ENCODE measurements at regions not wholly inside any gene's neighbourhood (a gene's known extent, or its start where the extent isn't known, plus 50 kb on each side); places are given as distances from the start of the nearest gene placed in this dataset.

- H3K4me3 ChIP-seq (ENCODE audit: control insufficient read depth in 1 of 7, extremely low read depth in 1 of 7, insufficient read depth in 4 of 7, low read depth in 2 of 7, low read length in 6 of 7), result no peak overlapping the region
- POLR2A ChIA-PET, result no interaction called here
- DNase-seq, result no peak
- WGBS (ENCODE audit: insufficient coverage), result 47% methylated on average over 9 of the region's 13 CpGs
- no peaks in the 10 kb centered on the region for H3K4me1 ChIP-seq (ENCODE audit: control extremely low read depth in 1 of 4, control insufficient read depth in 4 of 4, insufficient read depth in 4 of 4, low read length in 3 of 4)
- CTCF ChIA-PET, result no interaction called here
- H3K36me3 ChIP-seq (ENCODE audit: control insufficient read depth in 4 of 4, insufficient read depth in 4 of 4, low read length in 3 of 4), result no peaks in the 10 kb centered on the region
- peaks cover 0 to 34% (median 15%) of the 10 kb centered on the region in 5 experiments for H3K27me3 ChIP-seq (replicated peaks in 2 of 5; ENCODE audit: control insufficient read depth in 4 of 5, insufficient read depth in 5 of 5, low read length in 4 of 5)
- H3K9me3 ChIP-seq (ENCODE audit: control extremely low read depth in 1 of 5, control insufficient read depth in 4 of 5, insufficient read depth in 2 of 5, low read depth in 1 of 5, low read length in 4 of 5), result no peaks in the 10 kb centered on the region
- H3K27ac ChIP-seq (ENCODE audit: insufficient read depth in 1 of 2, low read depth in 1 of 2, low read length in 2 of 2, poor library complexity in 1 of 2, severe bottlenecking in 2 of 2), result no peak overlapping the region
Observed at GRCh38 chr19:29379257-29380021, 146.4 kb upstream of the VSTM2B start.

GRCh38 chr19:29380581-29380980 is 145.2 kb upstream of the VSTM2B start:
- no peak for DNase-seq
- WGBS (ENCODE audit: insufficient coverage), result 85% methylated on average over 4 of the region's 5 CpGs
- H3K4me1 ChIP-seq (ENCODE audit: control extremely low read depth in 1 of 4, control insufficient read depth in 4 of 4, insufficient read depth in 4 of 4, low read length in 3 of 4), result no peaks in the 10 kb centered on the region
- no peaks in the 10 kb centered on the region for H3K36me3 ChIP-seq (ENCODE audit: control insufficient read depth in 4 of 4, insufficient read depth in 4 of 4, low read length in 3 of 4)
- POLR2A ChIA-PET, result no interaction called here
- no peaks in the 10 kb centered on the region for H3K9me3 ChIP-seq (ENCODE audit: control extremely low read depth in 1 of 5, control insufficient read depth in 4 of 5, insufficient read depth in 2 of 5, low read depth in 1 of 5, low read length in 4 of 5)
- CTCF ChIA-PET, result no interaction called here
- H3K27ac ChIP-seq (ENCODE audit: insufficient read depth in 1 of 2, low read depth in 1 of 2, low read length in 2 of 2, poor library complexity in 1 of 2, severe bottlenecking in 2 of 2), result no peak overlapping the region
- H3K4me3 ChIP-seq (ENCODE audit: control insufficient read depth in 1 of 7, extremely low read depth in 1 of 7, insufficient read depth in 4 of 7, low read depth in 2 of 7, low read length in 6 of 7), result no peak overlapping the region
- peaks cover 0 to 34% (median 15%) of the 10 kb centered on the region in 5 experiments for H3K27me3 ChIP-seq (replicated peaks in 2 of 5; ENCODE audit: control insufficient read depth in 4 of 5, insufficient read depth in 5 of 5, low read length in 4 of 5)

DNA sequence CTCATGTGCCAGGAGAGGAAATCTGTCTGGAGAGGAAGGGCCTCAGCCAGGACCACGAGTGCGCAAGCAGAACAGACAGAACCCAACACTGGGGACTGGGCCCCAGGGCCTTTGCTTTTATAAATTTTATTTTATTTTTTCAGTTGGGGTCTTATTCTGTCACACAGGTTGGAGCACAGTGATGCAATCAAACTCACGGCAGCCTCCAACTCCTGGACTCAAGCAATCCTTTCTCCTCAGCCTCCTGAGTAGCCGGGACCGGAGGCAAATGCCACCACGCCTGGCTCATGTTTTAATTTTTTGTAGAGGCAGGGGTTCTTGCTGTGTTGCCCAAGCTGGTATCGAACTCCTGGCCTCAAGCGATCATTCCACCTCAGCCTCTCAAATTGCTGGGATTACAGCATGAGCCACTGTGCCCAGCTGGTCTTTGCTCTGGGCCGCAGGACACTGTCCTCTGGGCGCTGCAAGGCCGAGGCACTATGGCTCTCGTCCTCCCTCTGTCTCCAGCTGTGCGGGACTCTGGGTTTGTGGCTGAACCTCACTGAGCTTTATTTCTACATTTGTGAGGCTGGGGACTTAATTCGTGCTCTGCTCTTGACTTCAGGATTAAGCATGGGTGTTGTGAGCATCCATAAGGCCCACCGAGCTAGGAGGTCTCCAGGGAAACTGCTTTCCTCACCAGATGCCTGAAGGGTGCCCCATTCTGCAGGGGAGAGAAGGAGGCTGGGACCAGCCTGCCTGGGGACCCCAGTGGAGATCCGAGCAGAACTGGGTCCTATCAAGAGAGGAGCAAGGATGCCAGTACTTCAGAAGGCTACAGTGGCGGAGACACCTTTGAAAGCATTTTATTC is 144.2 kb upstream of the VSTM2B start:
- POLR2A ChIA-PET, result no interaction called here
- CTCF ChIA-PET, result no interaction called here
- WGBS (ENCODE audit: insufficient coverage), result 93% methylated on average over 13 of the region's 17 CpGs

DNA sequence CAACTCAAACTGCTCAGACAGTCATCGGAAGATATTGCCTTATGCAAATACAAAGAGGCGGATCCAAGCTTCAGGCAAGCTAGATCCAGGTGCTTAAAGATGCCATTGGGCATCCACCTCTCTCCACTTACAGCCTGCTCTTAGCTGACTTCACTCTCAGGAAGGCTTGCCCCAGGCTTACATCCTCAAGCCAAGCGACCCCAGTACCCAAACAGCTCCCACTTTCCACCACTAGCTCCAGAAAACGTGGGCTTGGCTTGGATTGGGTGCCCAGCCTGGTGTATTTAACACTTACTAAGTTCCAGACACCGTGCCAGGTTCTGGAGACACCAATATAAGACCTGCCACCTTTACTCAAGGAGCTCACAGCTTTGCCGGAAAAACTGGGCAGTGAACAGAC is 142.1 kb upstream of the VSTM2B start:
- Histone ChIP-seq H3K9me3 (ENCODE audit: control extremely low read depth in 1 of 5, control insufficient read depth in 4 of 5, insufficient read depth in 2 of 5, low read depth in 1 of 5, low read length in 4 of 5) (peaks cover 0 to 2% (median 0%) of the 10 kb centered on the region in 5 experiments), H3K4me3 (ENCODE audit: control insufficient read depth in 1 of 7, extremely low read depth in 1 of 7, insufficient read depth in 4 of 7, low read depth in 2 of 7, low read length in 6 of 7) (no peak overlapping the region), H3K4me1 (ENCODE audit: control extremely low read depth in 1 of 4, control insufficient read depth in 4 of 4, insufficient read depth in 4 of 4, low read length in 3 of 4) (no peaks in the 10 kb centered on the region), H3K36me3 (ENCODE audit: control insufficient read depth in 4 of 4, insufficient read depth in 4 of 4, low read length in 3 of 4) (no peaks in the 10 kb centered on the region), H3K27ac (ENCODE audit: insufficient read depth in 1 of 2, low read depth in 1 of 2, low read length in 2 of 2, poor library complexity in 1 of 2, severe bottlenecking in 2 of 2) (no peak overlapping the region), H3K27me3 (replicated peaks in 2 of 5; ENCODE audit: control insufficient read depth in 4 of 5, insufficient read depth in 5 of 5, low read length in 4 of 5) (peaks cover 0 to 26% (median 15%) of the 10 kb centered on the region in 5 experiments)
- WGBS (ENCODE audit: insufficient coverage), result 83% methylated on average over 6 of the region's 6 CpGs
- no peak for DNase-seq
- ChIA-PET POLR2A (no interaction called here), CTCF (interaction anchor here (0.9 kb wide), 1 partner anchor 1417 kb away, joined by 3 read pairs; no protein-coding TSS in a partner anchor)

More for the DNA sequence above, 144.2 kb upstream of the VSTM2B start:
- Histone ChIP-seq H3K4me1 (ENCODE audit: control extremely low read depth in 1 of 4, control insufficient read depth in 4 of 4, insufficient read depth in 4 of 4, low read length in 3 of 4) (no peaks in the 10 kb centered on the region), H3K4me3 (ENCODE audit: control insufficient read depth in 1 of 7, extremely low read depth in 1 of 7, insufficient read depth in 4 of 7, low read depth in 2 of 7, low read length in 6 of 7) (no peak overlapping the region), H3K27me3 (replicated peaks in 2 of 5; ENCODE audit: control insufficient read depth in 4 of 5, insufficient read depth in 5 of 5, low read length in 4 of 5) (peaks cover 0 to 34% (median 15%) of the 10 kb centered on the region in 5 experiments), H3K9me3 (ENCODE audit: control extremely low read depth in 1 of 5, control insufficient read depth in 4 of 5, insufficient read depth in 2 of 5, low read depth in 1 of 5, low read length in 4 of 5) (peaks cover 0 to 2% (median 0%) of the 10 kb centered on the region in 5 experiments), H3K27ac (ENCODE audit: insufficient read depth in 1 of 2, low read depth in 1 of 2, low read length in 2 of 2, poor library complexity in 1 of 2, severe bottlenecking in 2 of 2) (no peak overlapping the region), H3K36me3 (ENCODE audit: control insufficient read depth in 4 of 4, insufficient read depth in 4 of 4, low read length in 3 of 4) (no peaks in the 10 kb centered on the region)
- no peak for DNase-seq

DNA sequence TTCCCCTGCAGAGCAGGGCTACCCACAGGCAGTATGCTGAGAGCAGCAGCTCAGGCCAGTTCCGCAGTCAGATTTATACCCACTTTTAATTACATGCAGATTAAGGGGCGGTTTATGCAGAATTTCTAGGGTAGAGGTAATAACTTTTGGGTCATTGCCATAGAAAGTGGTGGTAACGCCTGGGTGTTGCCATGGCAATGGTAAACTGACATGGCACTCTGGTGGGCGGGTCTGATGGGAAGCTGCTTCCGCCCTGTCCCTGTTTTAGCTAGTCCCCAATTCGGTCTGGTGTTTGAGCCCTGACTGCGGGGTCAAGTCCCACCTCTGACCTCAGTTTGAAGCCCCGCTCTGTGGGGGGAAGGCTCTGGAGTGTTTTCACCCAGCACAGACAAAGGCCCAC is 141.1 kb upstream of the VSTM2B start:
- H3K36me3 ChIP-seq (ENCODE audit: control insufficient read depth in 4 of 4, insufficient read depth in 4 of 4, low read length in 3 of 4), result no peaks in the 10 kb centered on the region
- ChIA-PET POLR2A (no interaction called here), CTCF (no interaction called here)
- DNase-seq, result no peak
- no peak overlapping the region for H3K4me3 ChIP-seq (ENCODE audit: control insufficient read depth in 1 of 7, extremely low read depth in 1 of 7, insufficient read depth in 4 of 7, low read depth in 2 of 7, low read length in 6 of 7)
- no peak overlapping the region for H3K27ac ChIP-seq (ENCODE audit: insufficient read depth in 1 of 2, low read depth in 1 of 2, low read length in 2 of 2, poor library complexity in 1 of 2, severe bottlenecking in 2 of 2)
- peaks cover 0 to 17% (median 11%) of the 10 kb centered on the region in 5 experiments for H3K27me3 ChIP-seq (replicated peaks in 2 of 5; ENCODE audit: control insufficient read depth in 4 of 5, insufficient read depth in 5 of 5, low read length in 4 of 5)
- WGBS (ENCODE audit: insufficient coverage), result 76% methylated on average over 6 of the region's 8 CpGs
- H3K9me3 ChIP-seq (ENCODE audit: control extremely low read depth in 1 of 5, control insufficient read depth in 4 of 5, insufficient read depth in 2 of 5, low read depth in 1 of 5, low read length in 4 of 5), result peaks cover 0 to 8% (median 0%) of the 10 kb centered on the region in 5 experiments
- H3K4me1 ChIP-seq (ENCODE audit: control extremely low read depth in 1 of 4, control insufficient read depth in 4 of 4, insufficient read depth in 4 of 4, low read length in 3 of 4), result no peaks in the 10 kb centered on the region

- CTCF ChIA-PET, result no interaction called here
- Histone ChIP-seq H3K9me3 (ENCODE audit: control extremely low read depth in 1 of 5, control insufficient read depth in 4 of 5, insufficient read depth in 2 of 5, low read depth in 1 of 5, low read length in 4 of 5) (peaks cover 0 to 9% (median 0%) of the 10 kb centered on the region in 5 experiments), H3K27me3 (replicated peaks in 2 of 5; ENCODE audit: control insufficient read depth in 4 of 5, insufficient read depth in 5 of 5, low read length in 4 of 5) (peaks cover 0 to 11% (median 8%) of the 10 kb centered on the region in 5 experiments), H3K27ac (ENCODE audit: insufficient read depth in 1 of 2, low read depth in 1 of 2, low read length in 2 of 2, poor library complexity in 1 of 2, severe bottlenecking in 2 of 2) (no peak overlapping the region), H3K4me1 (ENCODE audit: control extremely low read depth in 1 of 4, control insufficient read depth in 4 of 4, insufficient read depth in 4 of 4, low read length in 3 of 4) (no peaks in the 10 kb centered on the region), H3K4me3 (ENCODE audit: control insufficient read depth in 1 of 7, extremely low read depth in 1 of 7, insufficient read depth in 4 of 7, low read depth in 2 of 7, low read length in 6 of 7) (no peak overlapping the region), H3K36me3 (ENCODE audit: control insufficient read depth in 4 of 4, insufficient read depth in 4 of 4, low read length in 3 of 4) (no peaks in the 10 kb centered on the region)
- POLR2A ChIA-PET, result no interaction called here
- DNase-seq, result no peak
- WGBS (ENCODE audit: insufficient coverage), result 89% methylated on average over 6 of the region's 13 CpGs
Observed at GRCh38 chr19:29385191-29385795, 140.5 kb upstream of the VSTM2B start.

Measured in common myeloid progenitor, CD34-positive (primary cell).